ENCODE measurements at regions not wholly inside any gene's neighbourhood (a gene's known extent, or its start where the extent isn't known, plus 50 kb on each side); places are given as distances from the start of the nearest gene placed in this dataset.

DNA sequence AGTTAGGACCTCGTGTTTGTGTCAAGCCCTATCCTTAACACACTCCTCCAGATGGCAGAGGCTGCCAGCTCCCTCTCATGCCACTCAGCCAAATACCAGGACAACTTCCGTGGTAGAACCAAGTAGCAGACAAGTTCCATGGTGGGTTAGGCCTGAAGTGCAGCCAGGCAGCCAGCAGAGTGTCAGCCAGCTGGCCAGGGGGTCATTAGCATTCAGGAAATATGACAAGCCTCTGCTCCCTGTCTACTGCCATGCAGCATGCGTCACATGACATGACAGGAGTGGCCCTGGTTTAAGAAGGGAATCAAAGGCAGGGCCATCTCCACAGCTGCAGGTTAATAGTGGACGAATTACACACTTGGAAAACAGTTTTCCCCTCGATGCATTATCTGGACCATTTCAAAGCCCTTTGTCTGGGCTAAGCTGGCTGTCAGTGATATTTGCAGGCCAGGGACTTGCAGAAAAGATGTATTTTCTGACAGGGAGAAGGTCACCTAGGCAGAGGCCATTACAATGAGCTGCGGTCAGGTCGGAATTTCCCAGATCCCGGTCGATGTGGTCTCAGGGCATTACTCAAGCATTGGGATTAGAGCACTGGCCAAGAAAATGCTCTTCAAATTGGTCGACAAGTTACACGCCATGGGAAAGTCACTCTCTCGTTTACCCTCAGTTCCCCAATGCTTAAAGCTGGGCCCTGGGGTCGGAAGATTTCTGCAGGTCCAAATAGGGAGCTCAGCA is 461.7 kb upstream of the CADM1 start:
- Mint-ChIP-seq H3K9me3 (peaks cover 12% of the 10 kb centered on the region; the same call in 2 of the 3 replicates), H3K36me3 (ENCODE audit: low read depth) (peaks cover 7% of the 10 kb centered on the region; the same call in 1 of the 3 replicates), H3K4me1 (peaks cover 18% of the 10 kb centered on the region; the same call in 2 of the 3 replicates), H3K27ac (no peak overlapping the region), H3K4me3 (no peak overlapping the region), H3K27me3 (ENCODE audit: insufficient read depth, low read depth, poor library complexity) (peaks cover 2% of the 10 kb centered on the region)
- H3K4me2 ChIP-seq, result no peak overlapping the region
- no peaks in the 10 kb centered on the region for H3K36me3 ChIP-seq (ENCODE audit: insufficient read depth)
- no peak overlapping the region for H2AFZ ChIP-seq
- H4K20me1 ChIP-seq (replicated peaks; ENCODE audit: insufficient read depth), result no peaks in the 10 kb centered on the region; the same call in 1 of the 2 replicates
- H3K4me3 ChIP-seq, result no peak overlapping the region
- TF ChIP-seq STAT1 (IDR thresholded peaks at IDR 0.05; ENCODE audit: unreplicated experiment) (no peak), ZNF114 (CRISPR knock-in tag; IDR thresholded peaks at IDR 0.05) (no peak), ZNF331 (CRISPR knock-in tag; IDR thresholded peaks at IDR 0.05; ENCODE audit: low read depth) (no peak)
- TF ChIP-seq, protein P1, sequence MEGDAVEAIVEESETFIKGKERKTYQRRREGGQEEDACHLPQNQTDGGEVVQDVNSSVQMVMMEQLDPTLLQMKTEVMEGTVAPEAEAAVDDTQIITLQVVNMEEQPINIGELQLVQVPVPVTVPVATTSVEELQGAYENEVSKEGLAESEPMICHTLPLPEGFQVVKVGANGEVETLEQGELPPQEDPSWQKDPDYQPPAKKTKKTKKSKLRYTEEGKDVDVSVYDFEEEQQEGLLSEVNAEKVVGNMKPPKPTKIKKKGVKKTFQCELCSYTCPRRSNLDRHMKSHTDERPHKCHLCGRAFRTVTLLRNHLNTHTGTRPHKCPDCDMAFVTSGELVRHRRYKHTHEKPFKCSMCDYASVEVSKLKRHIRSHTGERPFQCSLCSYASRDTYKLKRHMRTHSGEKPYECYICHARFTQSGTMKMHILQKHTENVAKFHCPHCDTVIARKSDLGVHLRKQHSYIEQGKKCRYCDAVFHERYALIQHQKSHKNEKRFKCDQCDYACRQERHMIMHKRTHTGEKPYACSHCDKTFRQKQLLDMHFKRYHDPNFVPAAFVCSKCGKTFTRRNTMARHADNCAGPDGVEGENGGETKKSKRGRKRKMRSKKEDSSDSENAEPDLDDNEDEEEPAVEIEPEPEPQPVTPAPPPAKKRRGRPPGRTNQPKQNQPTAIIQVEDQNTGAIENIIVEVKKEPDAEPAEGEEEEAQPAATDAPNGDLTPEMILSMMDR (conservative IDR thresholded peaks at IDR 0.05; ENCODE audit: low read depth in 2 of 2), result no peak
- H3K27ac ChIP-seq (ENCODE audit: low read depth), result no peak overlapping the region
- no peaks in the 10 kb centered on the region for H3K9me2 ChIP-seq (ENCODE audit: insufficient read depth)
- peaks cover 8% of the 10 kb centered on the region; the same call in 1 of the 2 replicates for H3K4me1 ChIP-seq (ENCODE audit: insufficient read depth)
- H3K79me2 ChIP-seq (replicated peaks; ENCODE audit: insufficient read depth), result no peaks in the 10 kb centered on the region
- no peak for DNase-seq (ENCODE audit: low spot score)
- peaks cover 27% of the 10 kb centered on the region for H3K27me3 ChIP-seq (ENCODE audit: insufficient read depth)
- H3F3A ChIP-seq (replicated peaks; ENCODE audit: low read depth), result no peaks in the 10 kb centered on the region
- no peak for ATAC-seq

DNA sequence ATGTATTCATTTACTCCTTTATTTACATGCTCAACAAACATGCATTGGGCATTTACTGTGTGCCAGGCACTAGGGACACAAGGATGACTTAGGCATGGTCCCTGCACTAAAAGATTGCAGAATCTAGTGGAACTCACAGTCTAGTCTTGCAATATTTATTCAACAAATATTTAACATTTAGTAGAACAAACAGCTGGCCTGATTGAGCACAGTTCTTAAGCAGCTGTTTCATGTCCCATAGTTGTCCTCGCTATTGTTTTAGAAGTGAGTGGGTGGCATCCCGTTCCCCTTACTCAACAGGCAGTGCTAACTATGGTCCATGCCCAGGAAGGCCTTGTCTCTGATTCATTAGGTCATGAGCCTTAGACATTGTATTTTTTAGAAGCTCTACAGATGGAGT is 459.9 kb upstream of the CADM1 start:
- Mint-ChIP-seq H3K27ac (no peak overlapping the region), H3K27me3 (ENCODE audit: insufficient read depth, low read depth, poor library complexity) (no peaks in the 10 kb centered on the region), H3K4me1 (peaks cover 23% of the 10 kb centered on the region; the same call in 2 of the 3 replicates)

More for the DNA sequence above, 459.9 kb upstream of the CADM1 start:
- no peak overlapping the region for H3K4me3 Mint-ChIP-seq
- Histone ChIP-seq H3K4me3 (no peak overlapping the region), H3K36me3 (ENCODE audit: insufficient read depth) (no peaks in the 10 kb centered on the region), H3K4me1 (ENCODE audit: insufficient read depth) (peaks cover 8% of the 10 kb centered on the region; the same call in 1 of the 2 replicates), H3K9me2 (ENCODE audit: insufficient read depth) (no peaks in the 10 kb centered on the region), H3K27me3 (ENCODE audit: insufficient read depth) (peaks cover 18% of the 10 kb centered on the region), H3K4me2 (no peak overlapping the region), H3K27ac (ENCODE audit: low read depth) (no peak overlapping the region), H4K20me1 (replicated peaks; ENCODE audit: insufficient read depth) (no peaks in the 10 kb centered on the region), H3K79me2 (replicated peaks; ENCODE audit: insufficient read depth) (no peaks in the 10 kb centered on the region), H3F3A (replicated peaks; ENCODE audit: low read depth) (no peaks in the 10 kb centered on the region), H2AFZ (no peak overlapping the region)
- DNase-seq (ENCODE audit: low spot score), result no peak
- TF ChIP-seq, protein P2, sequence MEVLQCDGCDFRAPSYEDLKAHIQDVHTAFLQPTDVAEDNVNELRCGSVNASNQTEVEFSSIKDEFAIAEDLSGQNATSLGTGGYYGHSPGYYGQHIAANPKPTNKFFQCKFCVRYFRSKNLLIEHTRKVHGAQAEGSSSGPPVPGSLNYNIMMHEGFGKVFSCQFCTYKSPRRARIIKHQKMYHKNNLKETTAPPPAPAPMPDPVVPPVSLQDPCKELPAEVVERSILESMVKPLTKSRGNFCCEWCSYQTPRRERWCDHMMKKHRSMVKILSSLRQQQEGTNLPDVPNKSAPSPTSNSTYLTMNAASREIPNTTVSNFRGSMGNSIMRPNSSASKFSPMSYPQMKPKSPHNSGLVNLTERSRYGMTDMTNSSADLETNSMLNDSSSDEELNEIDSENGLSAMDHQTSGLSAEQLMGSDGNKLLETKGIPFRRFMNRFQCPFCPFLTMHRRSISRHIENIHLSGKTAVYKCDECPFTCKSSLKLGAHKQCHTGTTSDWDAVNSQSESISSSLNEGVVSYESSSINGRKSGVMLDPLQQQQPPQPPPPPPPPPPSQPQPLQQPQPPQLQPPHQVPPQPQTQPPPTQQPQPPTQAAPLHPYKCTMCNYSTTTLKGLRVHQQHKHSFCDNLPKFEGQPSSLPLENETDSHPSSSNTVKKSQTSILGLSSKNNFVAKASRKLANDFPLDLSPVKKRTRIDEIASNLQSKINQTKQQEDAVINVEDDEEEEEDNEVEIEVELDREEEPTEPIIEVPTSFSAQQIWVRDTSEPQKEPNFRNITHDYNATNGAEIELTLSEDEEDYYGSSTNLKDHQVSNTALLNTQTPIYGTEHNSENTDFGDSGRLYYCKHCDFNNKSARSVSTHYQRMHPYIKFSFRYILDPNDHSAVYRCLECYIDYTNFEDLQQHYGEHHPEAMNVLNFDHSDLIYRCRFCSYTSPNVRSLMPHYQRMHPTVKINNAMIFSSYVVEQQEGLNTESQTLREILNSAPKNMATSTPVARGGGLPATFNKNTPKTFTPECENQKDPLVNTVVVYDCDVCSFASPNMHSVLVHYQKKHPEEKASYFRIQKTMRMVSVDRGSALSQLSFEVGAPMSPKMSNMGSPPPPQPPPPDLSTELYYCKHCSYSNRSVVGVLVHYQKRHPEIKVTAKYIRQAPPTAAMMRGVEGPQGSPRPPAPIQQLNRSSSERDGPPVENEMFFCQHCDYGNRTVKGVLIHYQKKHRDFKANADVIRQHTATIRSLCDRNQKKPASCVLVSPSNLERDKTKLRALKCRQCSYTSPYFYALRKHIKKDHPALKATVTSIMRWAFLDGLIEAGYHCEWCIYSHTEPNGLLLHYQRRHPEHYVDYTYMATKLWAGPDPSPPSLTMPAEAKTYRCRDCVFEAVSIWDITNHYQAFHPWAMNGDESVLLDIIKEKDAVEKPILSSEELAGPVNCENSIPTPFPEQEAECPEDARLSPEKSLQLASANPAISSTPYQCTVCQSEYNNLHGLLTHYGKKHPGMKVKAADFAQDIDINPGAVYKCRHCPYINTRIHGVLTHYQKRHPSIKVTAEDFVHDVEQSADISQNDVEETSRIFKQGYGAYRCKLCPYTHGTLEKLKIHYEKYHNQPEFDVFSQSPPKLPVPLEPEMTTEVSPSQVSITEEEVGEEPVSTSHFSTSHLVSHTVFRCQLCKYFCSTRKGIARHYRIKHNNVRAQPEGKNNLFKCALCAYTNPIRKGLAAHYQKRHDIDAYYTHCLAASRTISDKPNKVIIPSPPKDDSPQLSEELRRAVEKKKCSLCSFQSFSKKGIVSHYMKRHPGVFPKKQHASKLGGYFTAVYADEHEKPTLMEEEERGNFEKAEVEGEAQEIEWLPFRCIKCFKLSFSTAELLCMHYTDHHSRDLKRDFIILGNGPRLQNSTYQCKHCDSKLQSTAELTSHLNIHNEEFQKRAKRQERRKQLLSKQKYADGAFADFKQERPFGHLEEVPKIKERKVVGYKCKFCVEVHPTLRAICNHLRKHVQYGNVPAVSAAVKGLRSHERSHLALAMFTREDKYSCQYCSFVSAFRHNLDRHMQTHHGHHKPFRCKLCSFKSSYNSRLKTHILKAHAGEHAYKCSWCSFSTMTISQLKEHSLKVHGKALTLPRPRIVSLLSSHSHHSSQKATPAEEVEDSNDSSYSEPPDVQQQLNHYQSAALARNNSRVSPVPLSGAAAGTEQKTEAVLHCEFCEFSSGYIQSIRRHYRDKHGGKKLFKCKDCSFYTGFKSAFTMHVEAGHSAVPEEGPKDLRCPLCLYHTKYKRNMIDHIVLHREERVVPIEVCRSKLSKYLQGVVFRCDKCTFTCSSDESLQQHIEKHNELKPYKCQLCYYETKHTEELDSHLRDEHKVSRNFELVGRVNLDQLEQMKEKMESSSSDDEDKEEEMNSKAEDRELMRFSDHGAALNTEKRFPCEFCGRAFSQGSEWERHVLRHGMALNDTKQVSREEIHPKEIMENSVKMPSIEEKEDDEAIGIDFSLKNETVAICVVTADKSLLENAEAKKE (CRISPR knock-in tag; IDR thresholded peaks at IDR 0.05), result no peak
- H3K36me3 Mint-ChIP-seq (ENCODE audit: low read depth), result peaks cover 7% of the 10 kb centered on the region; the same call in 1 of the 3 replicates
- H3K9me3 Mint-ChIP-seq, result peaks cover 9% of the 10 kb centered on the region; the same call in 2 of the 3 replicates
- ATAC-seq, result no peak
